Peyer's patch (tissue), 4 donors: ENCODE measurements at regions not wholly inside any gene's neighbourhood (a gene's known extent, or its start where the extent isn't known, plus 50 kb on each side); places are given as distances from the start of the nearest gene placed in this dataset.

ENCODE experiments used
- POLR2A ChIP-seq, 2 donors: fragments of 450-650 bp; IDR thresholded peaks; one replicate each; pipeline ENCODE4 v1.5.1; 2017; ENCODE audit warnings: antibody characterized with exemption in 2 of 2, mild to moderate bottlenecking in 2 of 2, moderate library complexity in 2 of 2
- TF ChIP-seq, protein P1 (sequence below), 6 experiments: fragments of 450-650 bp in 4 of 6; fragments of 200-600 bp in 2 of 6; sonication (generic) in 1 of 6; IDR thresholded peaks; one replicate each; pipeline ENCODE4 v1.5.1; 2017 to 2019; ENCODE audit warnings: antibody characterized with exemption in 6 of 6, mild to moderate bottlenecking in 3 of 6, moderate library complexity in 1 of 6

DNA sequence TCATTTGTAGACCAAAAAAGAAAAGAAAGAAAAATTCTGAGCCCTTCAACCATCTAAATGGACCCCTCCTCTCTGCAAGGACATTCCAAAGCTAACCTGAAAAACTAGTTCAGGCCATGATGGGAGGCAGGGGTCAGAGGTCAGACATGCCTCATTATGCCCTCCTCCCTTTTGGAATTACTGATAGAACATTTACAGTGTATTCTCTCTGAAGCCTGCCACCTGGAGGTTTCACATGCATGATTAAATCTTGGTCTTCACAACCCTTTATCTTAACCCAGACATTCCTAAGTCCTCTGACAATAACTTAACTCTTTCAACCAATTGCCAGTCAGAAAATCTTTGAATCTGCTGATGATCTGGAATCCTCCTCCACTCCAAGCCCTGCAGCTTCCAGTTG, 86.0 kb downstream of the SPP2 start:
- TF ChIP-seq, protein P1, sequence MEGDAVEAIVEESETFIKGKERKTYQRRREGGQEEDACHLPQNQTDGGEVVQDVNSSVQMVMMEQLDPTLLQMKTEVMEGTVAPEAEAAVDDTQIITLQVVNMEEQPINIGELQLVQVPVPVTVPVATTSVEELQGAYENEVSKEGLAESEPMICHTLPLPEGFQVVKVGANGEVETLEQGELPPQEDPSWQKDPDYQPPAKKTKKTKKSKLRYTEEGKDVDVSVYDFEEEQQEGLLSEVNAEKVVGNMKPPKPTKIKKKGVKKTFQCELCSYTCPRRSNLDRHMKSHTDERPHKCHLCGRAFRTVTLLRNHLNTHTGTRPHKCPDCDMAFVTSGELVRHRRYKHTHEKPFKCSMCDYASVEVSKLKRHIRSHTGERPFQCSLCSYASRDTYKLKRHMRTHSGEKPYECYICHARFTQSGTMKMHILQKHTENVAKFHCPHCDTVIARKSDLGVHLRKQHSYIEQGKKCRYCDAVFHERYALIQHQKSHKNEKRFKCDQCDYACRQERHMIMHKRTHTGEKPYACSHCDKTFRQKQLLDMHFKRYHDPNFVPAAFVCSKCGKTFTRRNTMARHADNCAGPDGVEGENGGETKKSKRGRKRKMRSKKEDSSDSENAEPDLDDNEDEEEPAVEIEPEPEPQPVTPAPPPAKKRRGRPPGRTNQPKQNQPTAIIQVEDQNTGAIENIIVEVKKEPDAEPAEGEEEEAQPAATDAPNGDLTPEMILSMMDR (IDR thresholded peaks at IDR 0.05), result no peak
- TF ChIP-seq POLR2A (IDR thresholded peaks at IDR 0.05), result no peak
